MM.1S (cell line): ENCODE measurements at regions not wholly inside any gene's neighbourhood (a gene's known extent, or its start where the extent isn't known, plus 50 kb on each side); places are given as distances from the start of the nearest gene placed in this dataset.
"Not testable (repeated sequence)": the region's sequence is repeated elsewhere in the genome, so short reads cannot be mapped to it uniquely, and the experiment has no call there.

Experiments
- CTCF ChIP-seq: fragments of 300-600 bp; sonication (generic); IDR thresholded peaks from 2 replicates; pipeline ENCODE4 v1.5.1; 2016; ENCODE audit warnings: antibody characterized with exemption, low read length, mixed read lengths
- EZH2 ChIP-seq: fragments of 300-600 bp; sonication (generic); optimal IDR thresholded peaks from 2 replicates; pipeline ENCODE3; 2017; ENCODE audit warnings: low read depth, mild to moderate bottlenecking, antibody characterized with exemption, low read length, mixed read lengths
- EZH2phosphoT487 ChIP-seq: fragments of 300-600 bp; sonication (generic); IDR thresholded peaks from 2 replicates; pipeline ENCODE4 v1.6.1; 2018; ENCODE audit warnings: antibody characterized with exemption, low read length

GRCh38 chr15:20230656-20231055 lies 310.9 kb downstream of the GOLGA6L6 start:
- not testable (repeated sequence) for TF ChIP-seq CTCF, EZH2, EZH2phosphoT487
